GM19395 (cell line): ENCODE measurements at regions not wholly inside any gene's neighbourhood (a gene's known extent, or its start where the extent isn't known, plus 50 kb on each side); places are given as distances from the start of the nearest gene placed in this dataset.

Experiments
- ATAC-seq: cut with Tn5 transposase; IDR thresholded peaks from one replicate; pipeline ENCODE4 v1.9.1; 2021; ENCODE audit warnings: mild to moderate bottlenecking, moderate library complexity; ENCODE audit not compliant: unreplicated experiment

DNA sequence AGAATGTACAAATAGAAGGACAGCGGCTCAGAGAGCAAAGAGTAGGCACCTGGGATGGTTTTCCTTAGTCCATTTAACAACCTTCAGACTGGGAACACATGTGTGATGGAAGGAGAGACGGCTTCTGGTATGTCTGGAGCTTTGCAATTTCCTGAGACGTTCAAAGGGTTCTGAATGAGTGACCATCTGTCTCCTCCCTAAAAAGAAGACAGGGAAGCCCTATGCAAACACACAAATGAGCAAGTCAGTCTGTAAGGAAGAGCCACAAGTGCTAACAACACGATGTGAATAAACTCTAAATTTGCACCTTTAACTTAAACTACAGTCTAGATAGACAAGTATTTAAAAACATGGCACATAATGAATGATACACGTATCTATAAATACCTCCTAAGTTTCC, 391.0 kb downstream of the ICE1 start:
- no peak for ATAC-seq

DNA sequence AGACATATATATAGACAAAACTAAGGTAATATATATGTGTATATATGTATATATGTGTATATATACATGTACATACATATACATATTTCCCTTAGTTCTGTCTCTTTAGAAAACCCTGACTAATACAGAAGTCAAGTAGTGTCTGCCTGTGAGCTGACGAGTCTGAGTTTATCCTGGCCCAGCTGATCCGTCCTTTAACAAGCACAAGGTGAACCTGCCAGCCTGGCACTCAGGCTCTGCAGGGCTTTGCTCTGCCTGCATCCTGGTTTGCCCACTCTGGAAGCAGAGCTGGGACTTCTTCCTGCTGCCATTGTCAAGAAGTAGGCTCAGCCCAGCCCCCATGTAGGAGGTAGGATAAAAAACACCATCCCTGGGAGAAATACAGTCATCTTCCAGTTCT, 388.0 kb downstream of the ICE1 start:
- no peak for ATAC-seq

GRCh38 chr5:5805916-5806315, 383.4 kb downstream of the ICE1 start:
- ATAC-seq, result no peak

DNA sequence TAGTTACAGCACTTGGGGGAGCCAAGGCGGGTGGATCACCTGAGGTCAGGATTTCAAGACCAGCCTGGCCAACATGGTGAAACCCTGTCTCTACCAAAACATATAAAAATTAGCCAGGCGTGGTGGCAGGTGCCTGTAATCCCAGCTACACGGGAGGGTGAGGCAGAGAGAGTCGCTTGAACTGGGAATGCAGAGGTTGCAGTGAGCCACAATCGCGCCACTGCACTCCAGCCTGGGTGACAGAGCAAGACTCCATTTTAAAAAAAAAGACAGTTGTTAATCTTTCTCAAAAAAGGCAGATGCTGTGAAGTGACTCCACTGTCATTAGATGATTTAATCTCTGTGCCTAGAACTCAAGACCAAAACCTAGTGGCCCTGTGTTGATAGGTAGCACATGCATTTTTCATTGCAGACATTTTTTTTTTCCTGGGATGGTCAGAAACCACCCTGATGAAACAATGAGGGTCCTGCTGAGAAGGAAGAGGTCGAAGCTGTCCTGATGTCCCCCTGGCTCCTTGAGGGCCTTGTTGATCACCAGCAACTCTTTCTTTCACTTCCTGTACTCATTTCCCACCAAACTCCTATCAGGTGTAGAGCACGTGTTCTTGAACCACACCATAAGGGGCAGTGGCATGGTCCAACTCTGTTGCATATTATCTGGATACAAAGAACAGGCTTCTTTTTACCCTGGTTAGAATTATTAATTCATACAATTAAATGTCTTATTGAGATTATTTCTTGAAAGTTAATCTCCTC, 382.2 kb downstream of the ICE1 start:
- ATAC-seq, result no peak

GRCh38 chr5:5800801-5801761, 378.6 kb downstream of the ICE1 start:
- ATAC-seq, result no peak

DNA sequence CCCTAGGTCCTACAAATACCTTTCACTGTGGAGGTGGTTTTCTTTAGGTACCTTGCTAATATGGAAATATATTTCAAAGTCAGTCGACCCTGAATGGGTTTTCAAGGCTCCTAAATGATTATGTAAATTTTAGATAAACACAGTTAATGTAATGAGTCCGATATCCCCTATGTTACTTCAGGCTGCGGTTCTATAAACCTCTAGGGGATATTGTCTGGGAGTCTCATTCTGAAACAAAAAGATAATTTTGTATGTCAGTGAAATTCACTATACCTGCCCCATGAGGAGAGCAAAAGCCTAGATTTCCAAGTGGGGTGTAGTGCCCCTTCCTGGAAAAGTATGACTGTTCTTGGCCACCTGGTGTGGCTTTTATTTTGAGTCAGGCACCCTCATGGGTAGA, 377.3 kb downstream of the ICE1 start:
- no peak for ATAC-seq

- ATAC-seq, result no peak
Measured at GRCh38 chr5:5799229-5799628, 376.8 kb downstream of the ICE1 start.

DNA sequence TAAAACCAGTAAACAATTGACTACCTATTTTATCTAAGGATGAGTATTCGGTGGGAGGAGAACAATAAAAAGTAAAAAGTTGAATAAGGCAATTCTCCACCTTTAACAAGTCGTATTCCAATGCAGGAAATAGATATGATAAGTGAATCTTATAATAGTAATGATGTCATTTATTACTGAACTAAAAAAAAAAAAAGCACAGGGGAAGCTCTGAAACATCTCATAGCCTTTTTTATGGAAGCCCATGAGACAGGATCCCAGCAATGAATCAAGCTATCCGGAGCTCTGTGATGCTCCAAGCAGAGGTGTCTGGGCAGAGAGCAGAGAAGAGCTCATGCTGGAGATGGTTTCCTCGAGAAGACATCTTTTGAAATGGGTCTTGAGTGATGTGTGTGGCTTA, 376.0 kb downstream of the ICE1 start:
- ATAC-seq, result no peak

- no peak for ATAC-seq
Measured at GRCh38 chr5:5798041-5798440, 375.6 kb downstream of the ICE1 start.

GRCh38 chr5:5795074-5795771, 372.7 kb downstream of the ICE1 start:
- no peak for ATAC-seq

DNA sequence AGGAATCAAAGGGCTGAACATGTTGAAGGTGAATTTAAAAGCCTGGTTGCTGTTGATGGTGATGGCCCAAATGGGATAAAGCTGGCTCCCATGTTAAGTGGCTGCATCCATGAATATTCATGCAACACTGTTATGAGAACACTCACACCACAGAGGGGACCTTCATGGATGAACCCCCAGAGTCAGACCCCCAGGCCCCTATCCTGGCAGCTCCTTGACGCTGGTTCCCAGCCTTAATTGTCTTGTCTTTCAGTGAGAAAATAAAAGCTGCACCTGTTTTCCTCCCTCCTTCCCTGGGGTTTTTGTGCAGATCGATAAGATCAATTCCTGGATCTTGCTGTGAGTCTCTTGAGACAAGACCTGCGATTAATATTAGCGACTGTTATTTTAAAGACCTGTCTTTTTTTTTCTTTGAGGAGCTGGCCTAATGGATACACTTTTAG, 371.7 kb downstream of the ICE1 start:
- no peak for ATAC-seq

DNA sequence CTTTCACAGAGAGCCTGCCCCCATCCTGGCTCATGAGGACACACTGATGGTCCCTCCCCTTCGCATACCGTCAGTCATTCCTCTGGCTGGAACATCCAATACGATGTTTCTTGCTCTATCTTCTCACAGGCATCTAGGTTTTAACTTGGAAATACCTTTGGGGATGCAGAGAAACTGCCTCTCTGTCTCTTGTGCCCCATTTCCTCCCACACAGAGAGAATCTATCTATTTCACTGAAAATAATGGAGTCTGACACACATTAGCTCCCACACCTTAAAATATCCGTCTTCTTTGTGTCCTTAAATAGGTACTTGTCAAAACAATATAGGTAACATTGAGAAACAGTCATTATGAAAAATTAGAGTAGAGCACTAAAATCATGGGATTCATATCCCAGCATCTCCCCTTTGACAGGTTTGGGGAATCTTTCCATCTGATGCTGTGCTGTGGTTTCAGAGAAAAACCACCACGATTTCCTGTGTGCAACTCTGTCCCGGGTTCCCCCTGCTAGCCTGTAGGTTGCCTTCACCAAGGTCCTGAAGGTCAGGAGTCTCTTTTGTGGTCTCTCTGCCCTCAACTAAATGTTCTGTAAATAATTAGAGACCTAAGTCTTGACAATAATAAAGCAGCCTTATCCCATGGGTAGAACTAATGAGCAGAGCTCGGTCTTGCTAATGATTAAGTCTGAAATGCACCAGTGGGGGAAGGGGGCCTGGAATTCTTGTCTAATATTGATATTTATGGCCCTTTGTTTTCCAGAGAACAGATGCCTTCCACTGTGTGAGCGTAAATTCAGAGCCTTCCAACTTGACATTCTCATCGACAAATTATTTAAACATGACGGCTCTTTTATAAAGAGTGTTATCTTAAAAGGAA, 371.0 kb downstream of the ICE1 start:
- no peak for ATAC-seq

DNA sequence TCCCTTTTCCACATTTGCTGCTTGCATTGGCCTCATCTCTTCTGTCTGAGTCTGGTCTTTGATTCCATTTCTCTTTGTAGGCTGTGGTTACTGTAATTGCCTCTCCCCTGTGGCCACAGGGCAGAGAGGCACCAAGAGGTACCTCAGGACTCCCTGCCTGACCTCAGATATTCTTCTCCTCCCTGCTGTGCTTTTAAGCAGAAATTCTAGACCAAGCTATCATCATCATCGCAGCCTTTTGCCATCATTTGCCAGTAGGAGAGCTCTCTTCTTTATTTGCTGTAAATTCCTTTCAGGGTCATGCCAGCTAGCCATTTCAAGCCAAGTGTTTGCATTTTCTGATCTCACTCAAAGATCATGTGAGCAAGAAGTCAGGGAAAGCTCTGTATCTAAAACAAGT, 369.6 kb downstream of the ICE1 start:
- ATAC-seq, result no peak

DNA sequence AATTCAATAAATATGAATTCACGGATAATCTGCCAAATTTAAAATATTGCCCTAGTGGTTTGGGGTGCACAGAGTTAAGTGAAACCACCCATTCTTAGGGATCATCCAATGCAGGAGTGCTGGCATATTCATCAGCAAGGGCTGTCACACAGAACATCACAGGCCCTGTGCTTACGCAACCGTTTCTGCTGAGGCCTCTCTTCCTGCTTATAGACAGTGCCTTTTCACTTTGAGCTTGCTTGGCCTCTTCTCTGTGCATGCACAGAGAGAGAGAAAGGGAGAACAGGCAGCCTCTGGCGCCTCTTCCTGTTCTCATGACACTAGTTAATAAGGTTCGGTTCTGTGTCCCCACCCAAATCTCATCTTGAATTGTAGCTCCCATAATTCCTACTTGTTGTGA, 366.3 kb downstream of the ICE1 start:
- ATAC-seq, result no peak

- no peak for ATAC-seq
Measured at GRCh38 chr5:5787373-5787772, 364.9 kb downstream of the ICE1 start.

- no peak for ATAC-seq
Measured at GRCh38 chr5:5784101-5784500, 361.6 kb downstream of the ICE1 start.

DNA sequence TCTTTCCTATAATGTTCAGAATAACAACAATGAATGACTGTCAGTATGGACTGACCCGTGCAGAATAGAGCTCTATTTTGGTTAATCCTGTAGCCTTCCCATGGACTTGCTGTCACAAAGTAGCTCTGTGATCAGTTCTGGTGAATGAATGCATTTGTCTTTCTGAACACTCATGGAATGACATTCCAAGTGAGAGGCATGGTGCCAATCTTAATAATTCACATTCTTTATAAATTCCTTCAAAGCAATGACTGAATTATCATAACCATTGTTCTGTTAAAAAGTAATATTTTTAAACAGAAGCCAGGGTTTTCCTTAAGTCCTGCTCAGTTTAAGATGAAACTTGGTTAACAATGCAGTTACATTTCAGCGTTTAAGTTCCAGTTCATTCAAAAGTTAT, 360.5 kb downstream of the ICE1 start:
- no peak for ATAC-seq

DNA sequence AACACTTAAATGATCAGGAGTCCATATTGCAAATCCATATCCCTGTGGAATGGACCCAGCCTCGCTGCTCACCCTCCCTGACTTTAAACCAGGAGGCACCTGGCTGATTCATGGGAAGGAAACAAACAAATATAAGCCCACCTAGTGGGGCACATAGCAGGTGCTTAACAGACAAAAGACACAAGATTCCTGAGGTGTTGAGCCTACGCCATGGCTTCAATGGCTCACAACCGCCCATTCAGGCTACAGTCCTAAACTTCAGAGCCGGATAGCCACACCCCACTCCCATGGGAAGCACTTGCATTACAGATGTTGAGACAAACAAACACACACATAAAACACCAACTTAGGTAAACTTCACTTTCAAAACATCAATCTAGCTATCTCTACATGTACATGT, 359.9 kb downstream of the ICE1 start:
- ATAC-seq, result no peak

DNA sequence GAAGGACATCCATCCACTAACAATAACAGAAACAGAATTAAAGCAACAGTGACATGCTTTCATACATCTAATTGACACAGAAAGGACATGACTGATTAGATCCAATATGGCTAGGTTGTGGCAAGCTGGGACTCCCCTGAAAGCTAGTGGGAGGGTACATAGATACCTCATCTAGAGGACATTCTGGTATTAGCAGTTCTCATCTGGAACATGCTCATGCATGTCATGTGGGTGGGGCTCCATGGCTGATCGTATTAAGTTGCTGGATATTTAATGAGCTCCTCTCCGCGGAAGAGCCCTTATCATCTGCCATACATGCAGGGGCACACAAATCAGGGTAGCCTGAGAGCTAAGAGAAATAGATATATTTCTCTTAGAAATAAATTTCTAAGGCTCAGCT, 358.9 kb downstream of the ICE1 start:
- ATAC-seq, result no peak

DNA sequence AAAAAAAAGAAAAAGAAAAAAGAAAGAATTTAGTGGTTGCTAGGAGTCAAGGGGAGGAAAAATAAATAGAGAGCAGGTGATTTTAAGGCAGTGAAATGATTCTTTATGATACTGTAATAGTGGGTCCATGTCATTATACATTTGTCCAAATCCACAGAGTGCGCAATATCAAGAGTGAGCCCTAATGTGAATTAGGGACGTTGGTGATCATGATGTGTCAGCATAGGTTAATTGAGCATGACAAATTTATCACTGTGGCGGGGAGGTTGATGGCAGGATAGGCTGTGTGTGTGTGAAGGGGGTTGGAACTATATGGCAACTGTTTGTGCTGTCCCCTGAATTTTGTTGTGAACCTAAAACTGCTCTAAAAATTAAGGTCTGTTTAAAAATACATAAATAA, 357.8 kb downstream of the ICE1 start:
- ATAC-seq, result no peak

DNA sequence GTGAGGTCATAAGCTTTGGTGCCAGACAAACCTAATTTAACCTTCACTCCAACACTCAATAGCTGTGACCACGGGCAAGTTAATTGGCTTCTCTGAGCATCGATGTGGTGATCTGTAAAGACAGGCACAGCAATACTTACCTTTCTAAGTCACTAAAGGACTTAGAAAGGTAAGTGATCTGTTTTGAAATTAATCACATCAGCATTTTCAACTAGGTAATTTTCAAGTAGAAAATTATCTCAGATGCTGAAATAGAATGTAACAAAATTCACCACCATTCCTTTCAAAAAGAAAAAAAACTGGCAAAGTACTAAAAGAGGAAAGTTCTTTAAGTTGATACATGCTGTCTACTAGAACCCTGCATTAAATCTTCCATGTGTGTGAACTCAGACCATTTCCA, 354.5 kb downstream of the ICE1 start:
- ATAC-seq, result no peak
